ENCODE measurements at regions not wholly inside any gene's neighbourhood (a gene's known extent, or its start where the extent isn't known, plus 50 kb on each side); places are given as distances from the start of the nearest gene placed in this dataset.

GRCh38 chr15:80343554-80343992 is 60.6 kb upstream of the ARNT2 start:
- H3K4me3 ChIP-seq (ENCODE audit: low read depth, low read length) = no peak overlapping the region
- TF ChIP-seq POLR2A (IDR thresholded peaks at IDR 0.05; ENCODE audit: extremely low read depth, insufficient read length) (no peak), MYC (IDR thresholded peaks at IDR 0.05; ENCODE audit: low read depth, low read length) (no peak), CTCF (IDR thresholded peaks at IDR 0.05; ENCODE audit: low read depth, low read length) (no peak), MAX (IDR thresholded peaks at IDR 0.05; ENCODE audit: low read depth, low read length) (no peak)
- no peak for DNase-seq (ENCODE audit: low read depth)

- H3K4me3 ChIP-seq (ENCODE audit: low read depth, low read length) = no peak overlapping the region
- no peak for TF ChIP-seq MYC (IDR thresholded peaks at IDR 0.05; ENCODE audit: low read depth, low read length)
- no peak for TF ChIP-seq MAX (IDR thresholded peaks at IDR 0.05; ENCODE audit: low read depth, low read length)
- no peak for TF ChIP-seq CTCF (IDR thresholded peaks at IDR 0.05; ENCODE audit: low read depth, low read length)
- no peak for TF ChIP-seq POLR2A (IDR thresholded peaks at IDR 0.05; ENCODE audit: extremely low read depth, insufficient read length)
- no peak for DNase-seq (ENCODE audit: low read depth)
Measured at GRCh38 chr15:80350941-80351610, 53.1 kb upstream of the ARNT2 start.

All from NB4 (cell line).